ENCODE measurements at regions not wholly inside any gene's neighbourhood (a gene's known extent, or its start where the extent isn't known, plus 50 kb on each side); places are given as distances from the start of the nearest gene placed in this dataset.
"Not testable (repeated sequence)": the region's sequence is repeated elsewhere in the genome, so short reads cannot be mapped to it uniquely, and the experiment has no call there.

DNA sequence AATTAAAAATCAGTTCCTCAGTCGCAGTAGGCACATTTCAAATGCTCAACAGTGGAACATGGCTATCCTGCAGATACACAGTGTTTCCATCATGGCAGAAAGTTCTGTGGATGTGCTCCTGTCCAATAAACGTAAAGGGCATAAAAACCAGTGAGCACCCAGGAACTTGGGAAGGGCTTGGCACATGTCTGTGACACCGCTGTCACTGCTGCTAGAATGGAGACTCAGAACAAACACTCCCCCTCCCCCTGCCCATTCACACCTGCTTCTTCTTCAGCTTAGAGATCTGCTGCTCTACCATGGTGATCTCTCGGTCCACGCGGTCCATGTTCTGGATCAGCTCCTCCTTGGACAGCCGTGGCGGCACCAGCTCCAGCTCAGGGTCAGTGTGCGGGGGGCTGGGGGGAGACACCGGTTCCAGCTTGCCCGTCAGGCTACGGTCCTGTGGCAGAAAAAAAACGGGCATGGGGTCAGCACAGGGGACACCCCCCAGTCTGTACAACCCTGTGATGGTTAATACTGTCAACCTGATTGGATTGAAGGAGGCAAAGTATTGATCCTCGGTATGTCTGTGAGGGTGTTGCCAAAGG lies 94.6 kb downstream of the NCOR2 start:
- no peak for DNase-seq

DNA sequence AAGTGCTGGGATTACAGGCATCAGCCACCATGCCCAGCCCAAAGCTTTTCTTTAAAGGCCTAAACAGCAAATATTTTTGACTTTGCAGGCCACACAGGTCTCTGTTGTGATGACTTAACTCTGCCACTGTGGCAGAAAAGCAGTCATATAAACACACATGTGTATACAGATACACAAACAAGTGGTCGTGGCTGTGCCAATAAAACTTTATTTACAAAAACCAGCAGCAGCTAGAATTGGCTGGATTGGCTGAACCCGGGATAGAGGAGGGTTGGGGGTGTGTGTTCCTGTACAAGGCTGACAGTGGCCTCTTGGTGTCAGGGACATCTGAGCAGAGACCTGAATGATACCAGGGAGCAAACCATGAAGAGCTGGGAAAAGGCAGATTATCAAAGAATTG lies 95.6 kb downstream of the NCOR2 start:
- no peak for DNase-seq

DNA sequence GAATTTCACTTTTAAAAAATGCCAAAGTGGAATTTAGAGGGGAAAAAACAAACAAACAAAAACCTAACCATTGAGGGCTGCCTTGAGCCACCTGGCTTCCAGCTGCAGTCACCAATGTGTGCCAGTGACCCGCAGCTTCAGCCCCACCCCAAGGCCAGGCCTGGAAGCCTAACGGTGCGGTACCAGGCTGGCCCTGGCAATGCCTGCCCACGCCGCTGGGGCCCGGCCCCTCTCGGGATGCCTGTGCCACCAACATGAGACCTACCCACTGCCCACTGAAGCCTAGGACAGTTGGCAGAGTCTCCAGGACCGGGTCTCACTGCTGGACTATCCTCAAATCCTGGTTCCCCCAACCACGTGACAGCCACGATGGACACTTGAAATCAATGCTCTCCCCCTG lies 96.6 kb downstream of the NCOR2 start:
- no peak for DNase-seq

DNA sequence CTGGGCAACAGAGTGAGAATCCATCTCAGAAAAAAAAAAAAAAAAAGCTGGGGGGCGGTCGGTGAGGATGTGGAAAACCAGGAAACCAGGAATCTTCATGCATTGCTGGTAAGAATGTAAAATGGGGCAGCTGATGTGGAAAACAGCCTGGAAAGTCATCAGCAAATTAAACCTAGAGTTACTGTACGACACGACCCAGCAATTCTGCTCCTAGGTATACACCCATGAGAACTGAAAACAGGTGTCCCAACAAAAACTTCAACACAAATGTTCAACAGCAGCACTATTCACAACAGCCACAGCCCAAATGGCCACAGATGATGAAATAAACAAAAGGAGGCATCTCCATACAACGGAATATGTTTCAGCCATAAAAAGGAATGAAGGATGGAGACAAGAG lies 97.3 kb downstream of the NCOR2 start:
- DNase-seq = no peak

DNA sequence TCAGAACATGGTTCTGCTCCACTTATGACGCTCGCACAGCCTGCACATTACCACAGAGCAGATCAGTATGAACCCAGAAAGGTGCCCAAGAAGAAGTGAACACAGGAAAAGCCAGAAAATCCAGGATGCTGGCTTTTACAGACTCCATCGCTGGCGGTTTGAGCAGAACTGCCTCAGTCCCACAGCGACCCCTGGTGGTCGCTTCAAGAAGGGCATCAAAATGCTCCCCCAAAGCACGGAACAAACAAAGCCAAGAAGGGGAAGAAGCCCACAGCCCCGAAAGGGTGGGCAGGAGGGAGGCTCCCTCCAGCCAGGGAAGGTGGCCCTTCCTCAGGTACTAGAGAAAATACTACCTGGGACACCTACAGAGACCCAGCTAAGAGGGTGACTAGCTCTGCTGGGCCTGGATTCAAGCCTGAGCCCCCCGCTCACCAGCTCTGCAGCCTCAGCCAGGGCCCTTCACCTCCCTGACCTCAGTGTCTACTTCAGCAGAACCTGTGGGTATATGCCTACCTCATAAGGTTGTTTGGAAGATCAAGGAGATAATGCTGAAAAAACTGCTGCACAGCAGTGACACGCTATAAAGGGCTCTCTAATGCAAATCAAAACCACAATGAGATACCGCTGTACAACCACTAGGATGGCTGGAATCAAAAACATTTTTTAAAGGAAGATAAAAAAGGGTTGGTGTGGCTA lies 98.1 kb downstream of the NCOR2 start:
- DNase-seq = no peak

DNA sequence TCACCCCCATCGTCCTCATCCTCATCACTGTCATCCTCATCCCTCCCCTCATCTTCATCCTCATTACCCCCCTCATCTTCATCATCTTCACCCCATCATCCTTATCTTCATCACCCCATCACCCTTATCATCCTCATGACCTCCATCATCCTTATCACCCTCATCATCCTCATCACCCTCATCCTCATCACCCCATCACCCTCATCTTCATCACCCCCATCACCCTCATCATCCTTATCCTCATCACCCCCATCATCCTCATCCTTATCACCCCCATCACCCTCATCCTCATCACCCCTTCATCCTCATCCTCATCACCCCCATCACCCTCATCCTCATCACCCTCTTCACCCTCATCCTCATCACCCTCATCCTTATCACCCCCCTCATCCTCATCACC lies 99.9 kb downstream of the NCOR2 start:
- not testable (repeated sequence) for DNase-seq

DNA sequence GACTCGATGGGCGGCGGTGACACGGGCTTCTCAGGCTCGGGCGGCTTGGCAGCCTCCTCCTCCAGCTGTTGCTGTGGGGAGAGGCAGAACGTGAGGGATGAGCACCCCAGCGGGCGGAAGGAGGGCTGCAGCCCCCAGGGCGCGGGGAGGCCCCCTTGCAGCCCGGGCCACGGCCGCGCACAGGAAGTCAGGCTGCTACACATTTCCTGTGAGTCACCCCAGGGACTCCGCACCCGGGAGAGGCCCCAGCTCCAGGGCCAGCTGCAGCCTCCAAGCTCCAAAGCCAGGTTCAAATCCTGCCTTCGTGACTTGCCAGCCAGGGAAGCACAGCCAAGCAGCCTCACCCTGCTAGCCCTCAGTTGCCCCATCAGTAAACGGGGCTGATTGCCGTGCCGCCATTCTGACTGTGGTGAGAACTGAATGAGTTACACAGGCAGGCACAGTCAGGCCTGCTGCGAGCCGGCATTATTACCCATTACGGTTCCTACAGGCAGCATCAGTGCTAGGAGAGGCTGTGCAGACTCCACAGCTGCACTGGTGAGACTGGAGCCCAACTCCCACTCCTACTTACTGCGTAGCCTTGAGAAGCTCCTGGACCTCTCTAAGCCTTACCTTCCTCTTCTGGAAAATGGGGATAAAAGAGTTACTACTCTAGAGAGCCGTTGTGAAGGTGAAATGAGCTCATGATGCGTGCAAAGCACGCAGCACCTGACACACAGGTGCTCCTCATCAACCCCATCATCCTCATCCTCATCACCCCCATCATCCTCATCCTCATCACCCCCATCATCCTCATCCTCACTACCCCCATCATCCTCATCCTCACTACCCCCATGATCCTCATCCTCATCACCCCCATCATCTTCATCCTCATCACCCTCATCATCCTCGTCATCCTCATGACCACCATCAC lies 100.9 kb downstream of the NCOR2 start:
- DNase-seq = peak; percentile 76

DNA sequence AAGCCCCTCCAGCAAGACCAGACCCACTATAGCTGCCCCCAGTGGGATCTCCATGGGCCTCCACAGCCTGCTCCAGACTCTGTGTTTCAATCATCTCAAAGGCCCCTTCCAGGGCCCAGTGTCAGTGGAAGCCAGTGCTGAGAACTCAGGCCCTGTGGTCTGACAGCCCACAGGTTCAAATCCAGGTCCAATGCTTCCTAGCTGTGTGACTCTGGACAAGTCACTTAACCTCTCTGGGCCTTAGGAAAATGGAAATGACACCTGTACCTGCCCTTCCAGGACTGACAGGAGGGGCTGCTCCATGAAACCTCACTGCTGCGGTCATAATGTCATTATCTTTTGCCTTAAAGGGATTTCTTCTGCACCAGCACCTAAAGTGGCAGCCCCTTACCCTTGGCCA lies 101.9 kb downstream of the NCOR2 start:
- no peak for DNase-seq

DNA sequence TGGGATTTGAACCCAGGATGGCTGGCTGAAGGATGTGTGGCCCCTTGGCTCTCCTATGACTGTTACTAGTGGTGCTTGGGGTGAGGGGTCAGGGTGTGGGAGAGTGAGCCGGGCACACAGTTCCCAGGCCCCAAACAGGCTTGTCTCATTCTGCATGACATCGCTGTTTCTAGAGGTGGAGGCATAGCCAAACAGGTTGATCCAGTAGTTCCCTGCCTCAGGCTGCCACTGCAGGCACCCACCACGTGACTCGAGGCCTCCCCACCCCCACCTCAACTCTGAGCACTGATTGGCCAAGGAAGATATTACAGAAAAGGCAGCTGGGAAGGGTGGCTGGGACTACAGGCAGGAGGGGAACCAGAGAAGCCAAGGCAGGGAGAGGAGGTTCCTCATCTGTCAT lies 102.6 kb downstream of the NCOR2 start:
- no peak for DNase-seq

DNA sequence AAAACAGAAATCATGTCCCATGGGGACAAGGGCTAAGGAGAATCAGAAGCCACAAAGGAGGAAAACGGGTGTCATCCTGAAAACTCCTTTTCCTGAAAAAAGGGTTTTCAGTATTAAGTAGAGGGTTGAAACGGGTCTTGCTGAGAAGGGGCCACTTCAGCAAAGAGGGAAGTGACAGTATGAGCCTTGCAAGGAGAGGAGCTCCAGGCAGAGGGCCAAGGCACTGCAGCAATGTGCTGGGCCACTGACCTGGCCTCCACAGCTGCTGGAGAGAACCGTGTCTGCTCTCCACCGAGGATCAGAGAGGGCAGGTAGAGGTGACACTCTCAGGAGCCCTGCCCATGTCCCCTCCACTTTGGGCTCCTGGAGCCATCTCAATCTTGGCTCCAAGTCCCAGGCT lies 103.3 kb downstream of the NCOR2 start:
- DNase-seq = no peak

DNA sequence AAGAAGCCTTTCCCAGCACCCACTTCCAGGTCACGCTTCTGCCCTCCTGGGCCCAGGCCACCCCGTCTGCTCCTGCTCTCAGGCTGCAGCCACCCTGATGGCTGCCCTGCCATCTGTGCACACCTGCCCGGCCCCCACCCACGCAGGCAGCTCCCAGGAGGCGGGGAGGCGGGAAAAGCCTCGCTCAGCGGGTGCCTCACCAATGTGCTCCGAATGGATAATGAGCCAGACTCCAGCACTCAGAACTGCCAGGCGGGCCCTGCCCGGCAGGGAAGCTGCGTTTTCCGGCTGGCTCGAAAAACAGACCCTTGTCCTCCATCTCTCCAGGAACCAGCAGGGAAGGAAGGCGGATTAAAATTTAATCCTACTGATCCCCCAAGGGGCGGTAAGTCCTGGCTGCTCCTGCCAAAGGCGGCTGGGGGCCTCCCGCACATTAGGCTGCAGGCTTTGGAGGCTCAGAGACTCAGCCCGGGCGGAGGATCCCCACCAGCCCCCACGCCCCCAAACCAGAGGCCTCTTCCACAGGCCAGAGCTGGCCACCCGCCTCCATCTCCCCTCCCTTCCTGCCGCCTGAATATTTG lies 104.0 kb downstream of the NCOR2 start:
- DNase-seq = peak; percentile 67

DNA sequence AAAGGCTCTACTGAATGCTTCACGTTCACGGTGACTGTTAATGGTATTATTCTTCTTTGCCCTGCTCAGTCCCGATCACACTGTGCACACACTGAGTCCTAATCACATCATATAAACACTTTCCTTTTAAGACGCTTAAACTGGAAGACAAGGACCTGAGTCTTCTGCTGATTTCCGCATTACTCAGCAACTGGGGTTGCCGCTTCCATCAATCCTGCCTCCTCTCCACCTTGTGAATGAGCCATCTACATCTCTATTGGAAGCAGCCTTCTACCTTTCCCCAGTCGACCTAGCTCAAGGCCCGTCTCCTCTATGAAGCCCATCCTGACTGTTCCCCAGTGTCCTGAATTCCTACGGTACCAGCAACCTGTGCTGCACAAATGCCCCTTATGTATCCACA lies 104.7 kb downstream of the NCOR2 start:
- DNase-seq = no peak

DNA sequence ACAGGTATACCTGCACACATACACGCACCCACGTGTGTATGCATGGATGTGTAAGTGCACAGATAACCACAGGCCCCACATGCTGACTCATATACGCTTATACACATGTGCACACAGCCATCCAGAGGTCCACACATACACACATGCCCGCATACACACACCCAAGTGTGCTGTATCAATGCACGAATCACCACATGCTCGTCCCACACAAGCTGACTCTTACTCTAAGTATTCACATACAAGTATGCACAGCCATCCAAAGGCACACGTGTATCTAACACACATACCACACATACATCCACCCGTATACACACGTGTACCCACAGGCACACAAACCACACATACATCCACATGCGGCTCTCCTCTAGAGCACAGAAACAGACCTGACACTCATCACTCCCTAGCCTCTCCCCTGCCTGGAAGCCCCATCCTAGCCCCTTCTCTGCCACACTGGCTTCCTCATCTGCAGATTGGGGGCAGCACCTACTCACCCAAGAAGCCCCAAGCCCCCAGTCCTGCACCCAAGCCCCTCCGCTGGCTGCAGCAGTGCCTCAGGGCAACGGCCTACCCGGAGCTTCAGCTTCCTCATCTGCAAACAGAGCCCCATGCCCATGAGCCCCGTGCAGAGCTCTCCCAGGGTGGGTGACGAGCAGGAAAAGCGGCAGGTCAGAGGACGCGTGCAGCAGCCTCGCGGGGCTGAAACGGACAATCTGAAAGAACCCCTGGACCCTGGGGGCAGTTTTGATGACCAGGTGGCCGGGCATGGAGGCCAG lies 105.4 kb downstream of the NCOR2 start:
- no peak for DNase-seq

DNA sequence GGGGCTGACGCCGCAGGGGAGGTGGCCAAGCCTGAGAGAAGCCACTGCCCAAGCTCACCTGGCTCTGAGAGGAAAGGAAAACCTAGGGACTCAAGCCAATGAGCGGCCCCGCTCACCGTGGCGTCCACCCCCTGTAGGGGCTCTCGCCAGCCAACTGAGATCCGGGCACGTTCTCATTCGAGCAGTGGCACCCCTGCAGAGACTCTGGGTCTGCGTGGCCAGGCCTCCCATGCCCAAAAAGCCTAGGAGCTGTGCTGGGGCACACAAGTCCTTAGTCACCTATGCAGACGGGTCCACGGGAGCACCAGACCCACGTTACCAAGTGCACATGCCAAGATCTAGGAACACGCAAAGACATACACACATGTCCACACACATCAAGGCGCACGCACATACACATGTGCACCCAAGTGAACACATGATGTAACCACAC lies 106.2 kb downstream of the NCOR2 start:
- no peak for DNase-seq

DNA sequence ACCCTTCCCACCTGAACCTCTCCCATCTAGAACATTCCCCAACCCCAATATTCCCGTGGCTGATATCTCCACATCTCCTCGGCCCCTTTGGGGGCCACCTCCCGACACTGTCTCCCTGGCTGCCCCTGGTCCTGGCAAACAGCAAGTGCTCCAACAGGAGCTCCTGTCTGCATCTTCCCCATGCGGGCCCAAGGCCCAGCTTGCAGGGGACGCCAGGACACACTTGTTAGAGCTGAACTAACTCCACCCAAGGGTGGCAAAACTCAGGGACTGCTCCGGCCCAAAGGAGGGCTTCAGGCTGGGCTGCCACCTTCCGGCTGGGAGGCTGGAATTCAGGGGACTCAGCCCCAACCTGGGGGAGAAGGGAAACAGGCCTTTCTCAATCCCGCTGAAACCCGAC lies 106.6 kb downstream of the NCOR2 start:
- DNase-seq = no peak

DNA sequence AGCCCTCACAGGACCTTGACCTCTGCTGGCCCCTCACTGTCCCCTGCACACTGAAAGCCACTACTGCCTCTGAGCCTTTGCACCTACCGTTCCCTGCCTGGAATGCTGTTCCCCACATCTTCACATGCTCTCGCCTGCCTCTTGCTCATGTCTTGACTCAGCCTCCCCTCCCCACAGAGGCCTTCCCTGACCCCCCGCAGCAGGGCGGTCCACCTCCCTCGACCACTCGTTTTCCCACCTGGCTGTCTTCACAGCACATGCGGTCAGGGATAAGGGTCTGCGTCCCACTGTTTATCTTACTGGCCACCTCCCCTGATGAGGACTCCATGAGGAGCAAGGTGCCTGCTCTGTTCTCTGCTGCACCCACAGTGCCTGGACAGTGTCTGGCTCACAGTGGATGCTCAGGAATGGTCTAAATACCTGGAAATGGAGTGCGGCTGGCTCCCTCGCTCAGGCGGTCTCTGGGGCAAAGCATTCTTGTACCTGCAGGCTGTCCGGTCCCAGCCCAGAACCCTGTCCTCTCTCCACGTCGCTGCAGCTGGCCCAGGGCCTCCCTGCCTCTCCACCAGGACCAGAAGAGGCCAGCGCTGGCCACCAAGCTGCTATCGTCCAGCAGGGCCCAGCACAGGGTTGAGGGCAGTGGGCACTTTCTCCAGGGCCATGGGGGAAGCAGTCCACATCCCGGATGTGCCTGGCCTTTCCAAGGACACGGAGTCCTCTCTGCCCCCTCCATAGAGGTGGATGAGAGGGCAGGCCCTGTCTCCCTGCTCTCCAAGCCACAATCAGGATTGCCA lies 107.4 kb downstream of the NCOR2 start:
- no peak for DNase-seq

DNA sequence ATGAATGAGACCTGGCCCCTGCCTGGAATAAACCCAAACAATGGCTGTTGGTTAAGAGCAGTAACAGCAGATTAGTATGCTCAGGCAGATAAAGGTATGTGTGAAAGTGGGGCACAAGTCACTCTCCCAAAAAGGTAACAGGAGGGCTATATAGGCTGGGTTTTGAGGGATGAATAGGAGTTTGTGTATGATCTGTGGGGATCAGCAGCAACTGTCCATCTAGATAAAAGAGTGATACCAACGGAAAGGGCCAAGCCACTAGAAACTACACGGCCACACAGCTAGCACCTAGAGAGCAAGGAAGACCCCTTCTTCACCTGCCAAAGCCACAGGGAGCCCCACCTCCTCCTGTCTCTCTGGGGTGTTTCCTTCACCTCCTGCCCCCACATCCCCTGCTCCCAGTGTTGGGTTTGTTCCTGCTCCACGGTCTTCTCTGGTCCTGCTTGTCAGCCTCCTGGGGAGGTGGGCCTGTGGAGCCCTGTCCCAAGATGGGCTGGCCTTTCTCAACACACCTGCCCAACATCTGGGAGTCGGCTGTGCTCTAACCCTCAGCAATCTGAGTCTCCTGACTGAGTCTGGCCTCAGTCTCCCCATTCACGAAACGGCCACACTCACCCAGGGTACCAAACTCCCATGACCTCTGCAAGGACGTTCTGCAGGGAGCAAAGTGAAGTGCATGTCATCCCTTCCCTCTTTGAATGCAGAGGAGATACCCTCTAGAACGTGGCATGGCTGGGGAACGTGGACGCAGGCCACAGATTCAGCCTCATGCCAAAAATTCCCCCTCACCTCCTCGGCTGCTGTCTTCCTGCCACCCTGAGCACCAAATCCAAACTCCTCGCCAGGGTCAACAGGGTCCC lies 108.2 kb downstream of the NCOR2 start:
- DNase-seq = no peak

DNA sequence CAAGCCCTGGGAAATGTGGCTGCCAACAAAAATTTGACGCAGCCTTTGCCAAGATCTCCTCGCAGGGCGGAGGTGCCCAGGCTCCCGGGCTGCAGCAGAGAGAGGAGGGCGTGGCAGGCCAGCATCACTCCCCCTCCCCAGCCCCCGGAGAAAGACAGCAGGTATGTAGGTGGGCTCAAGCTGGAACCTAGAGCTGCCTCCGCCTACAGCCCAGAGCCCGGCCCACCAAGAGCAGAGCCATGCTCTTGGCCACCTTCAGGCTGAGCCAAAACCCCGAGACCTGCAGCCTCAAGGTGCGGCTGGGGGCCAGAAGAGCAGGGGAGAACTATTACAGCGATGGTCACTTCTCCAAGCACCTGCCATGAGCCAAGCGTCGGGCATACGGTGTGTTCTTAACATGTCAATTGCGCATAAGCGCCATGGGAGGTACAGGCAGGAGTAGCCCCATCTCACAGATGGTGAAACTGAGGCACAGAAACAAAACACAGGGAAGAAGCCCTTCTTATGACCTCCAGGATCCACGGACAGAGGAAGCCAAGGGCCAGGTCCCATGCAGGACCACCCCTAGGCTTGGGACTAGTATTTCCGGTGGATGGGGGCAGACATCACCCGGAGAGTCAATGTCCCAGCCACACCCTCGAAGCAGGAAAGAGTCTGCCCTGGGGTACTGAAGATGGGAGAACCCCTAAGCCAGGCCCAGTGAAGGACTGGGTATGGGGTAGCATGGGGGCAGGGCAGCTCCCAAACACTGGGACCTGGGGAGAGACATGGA lies 109.0 kb downstream of the NCOR2 start:
- DNase-seq = no peak

DNA sequence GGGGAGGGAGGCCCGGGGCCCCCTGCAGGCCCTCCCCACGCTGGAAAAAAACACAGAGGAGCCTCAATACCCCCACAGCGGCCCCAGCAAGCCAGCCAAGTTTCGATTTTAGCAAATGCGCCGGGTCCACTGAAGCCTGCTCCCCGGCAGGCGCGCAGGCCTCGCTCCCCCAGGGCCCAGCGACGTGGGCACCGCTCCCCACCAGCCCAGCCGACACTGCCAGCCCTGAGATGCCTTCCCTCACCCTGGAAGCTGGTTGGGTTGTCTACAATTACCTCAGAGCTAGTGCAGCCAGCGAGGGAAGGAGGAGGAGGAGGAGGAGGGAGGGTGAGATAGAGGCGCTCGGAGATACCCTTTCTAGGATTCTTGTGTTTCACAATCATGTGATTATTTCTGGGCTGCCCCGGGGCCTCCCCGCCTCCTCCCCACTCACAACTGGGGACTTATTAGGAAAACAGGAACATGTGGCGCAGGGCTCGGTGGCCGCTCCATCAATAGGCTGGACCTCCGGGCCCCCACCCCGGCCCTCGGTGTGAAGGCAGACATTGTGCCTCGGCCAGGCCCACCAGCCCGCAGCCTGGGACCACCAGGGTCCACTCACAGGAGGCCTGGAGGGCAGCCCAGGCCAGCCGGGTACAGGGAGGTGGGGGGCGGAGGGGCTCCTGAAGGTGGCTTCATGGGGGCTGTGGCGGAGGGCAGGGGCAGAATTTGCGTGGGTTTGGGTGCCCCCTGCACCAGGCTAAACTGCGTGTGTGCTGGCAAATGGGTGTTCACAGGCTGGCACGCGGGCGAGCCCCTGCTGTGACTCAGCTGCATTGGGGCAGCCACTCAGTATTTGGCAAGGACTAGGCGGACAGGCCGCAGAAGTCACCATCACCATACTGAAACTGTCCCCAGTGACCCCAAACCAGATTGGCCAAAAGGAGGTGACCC lies 109.9 kb downstream of the NCOR2 start:
- DNase-seq = peak; percentile 69

Measured in left hindlimb (tissue), 1 donor.